H1 (cell line): ENCODE measurements at regions not wholly inside any gene's neighbourhood (a gene's known extent, or its start where the extent isn't known, plus 50 kb on each side); places are given as distances from the start of the nearest gene placed in this dataset.

Experiments used
- BCL11A ChIP-seq, 2 experiments: IDR thresholded peaks; one replicate each; pipeline ENCODE4 v1.6.1; 2011; ENCODE audit warnings: low read depth in 2 of 2, low read length in 2 of 2, mild to moderate bottlenecking in 2 of 2
- EZH2 ChIP-seq: fragments of 200-600 bp; sonication (generic); IDR thresholded peaks from 2 replicates; pipeline ENCODE4 v1.7.1; 2012; ENCODE audit warnings: low read depth, mild to moderate bottlenecking, moderate library complexity, low read length, inconsistent platforms; ENCODE audit not compliant: severe bottlenecking
- POU5F1 ChIP-seq: IDR thresholded peaks from 2 replicates; pipeline ENCODE4 v1.6.1; 2011; ENCODE audit warnings: low read depth, mild to moderate bottlenecking, low read length, moderate library complexity
- RNF2 ChIP-seq: fragments of 200-900, 300-1000 bp; sonication (generic); IDR thresholded peaks from 2 replicates; pipeline ENCODE4 v1.7.1; 2016; ENCODE audit warnings: borderline replicate concordance, low read depth, mild to moderate bottlenecking, antibody characterized with exemption, low read length; ENCODE audit not compliant: poor library complexity, severe bottlenecking; ENCODE audit errors: missing control alignments
- SP1 ChIP-seq: IDR thresholded peaks from 2 replicates; pipeline ENCODE4 v1.6.1; 2011; ENCODE audit warnings: low read depth, low read length
- TF ChIP-seq, protein P1 (sequence below): fragments of 300-600 bp; sonication (generic); IDR thresholded peaks from 2 replicates; pipeline ENCODE4 v1.7.1; 2012; ENCODE audit warnings: low read length, moderate library complexity, mild to moderate bottlenecking, inconsistent platforms; ENCODE audit not compliant: insufficient replicate concordance
- TF ChIP-seq, protein P2 (sequence below): IDR thresholded peaks from 2 replicates; pipeline ENCODE4 v1.6.1; 2012; ENCODE audit warnings: inconsistent platforms

DNA sequence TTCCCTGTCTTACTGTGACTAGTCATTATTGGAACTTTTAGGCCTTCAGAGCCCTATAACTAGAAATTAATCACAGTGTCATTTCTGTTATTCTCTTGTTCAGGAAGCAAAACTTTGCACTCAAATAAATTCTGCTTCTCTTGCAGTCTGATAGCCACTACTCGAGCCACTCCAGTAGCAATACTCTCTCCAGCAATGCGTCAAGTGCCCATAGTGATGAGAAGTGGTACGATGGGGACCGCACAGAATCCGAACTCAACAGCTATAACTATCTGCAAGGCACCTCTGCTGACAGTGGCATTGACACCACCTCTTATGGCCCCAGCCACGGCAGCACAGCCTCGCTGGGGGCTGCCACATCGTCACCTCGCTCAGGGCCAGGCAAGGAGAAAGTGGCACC lies 223.2 kb upstream of the RGS6 start (continued):
- TF ChIP-seq, protein P1, sequence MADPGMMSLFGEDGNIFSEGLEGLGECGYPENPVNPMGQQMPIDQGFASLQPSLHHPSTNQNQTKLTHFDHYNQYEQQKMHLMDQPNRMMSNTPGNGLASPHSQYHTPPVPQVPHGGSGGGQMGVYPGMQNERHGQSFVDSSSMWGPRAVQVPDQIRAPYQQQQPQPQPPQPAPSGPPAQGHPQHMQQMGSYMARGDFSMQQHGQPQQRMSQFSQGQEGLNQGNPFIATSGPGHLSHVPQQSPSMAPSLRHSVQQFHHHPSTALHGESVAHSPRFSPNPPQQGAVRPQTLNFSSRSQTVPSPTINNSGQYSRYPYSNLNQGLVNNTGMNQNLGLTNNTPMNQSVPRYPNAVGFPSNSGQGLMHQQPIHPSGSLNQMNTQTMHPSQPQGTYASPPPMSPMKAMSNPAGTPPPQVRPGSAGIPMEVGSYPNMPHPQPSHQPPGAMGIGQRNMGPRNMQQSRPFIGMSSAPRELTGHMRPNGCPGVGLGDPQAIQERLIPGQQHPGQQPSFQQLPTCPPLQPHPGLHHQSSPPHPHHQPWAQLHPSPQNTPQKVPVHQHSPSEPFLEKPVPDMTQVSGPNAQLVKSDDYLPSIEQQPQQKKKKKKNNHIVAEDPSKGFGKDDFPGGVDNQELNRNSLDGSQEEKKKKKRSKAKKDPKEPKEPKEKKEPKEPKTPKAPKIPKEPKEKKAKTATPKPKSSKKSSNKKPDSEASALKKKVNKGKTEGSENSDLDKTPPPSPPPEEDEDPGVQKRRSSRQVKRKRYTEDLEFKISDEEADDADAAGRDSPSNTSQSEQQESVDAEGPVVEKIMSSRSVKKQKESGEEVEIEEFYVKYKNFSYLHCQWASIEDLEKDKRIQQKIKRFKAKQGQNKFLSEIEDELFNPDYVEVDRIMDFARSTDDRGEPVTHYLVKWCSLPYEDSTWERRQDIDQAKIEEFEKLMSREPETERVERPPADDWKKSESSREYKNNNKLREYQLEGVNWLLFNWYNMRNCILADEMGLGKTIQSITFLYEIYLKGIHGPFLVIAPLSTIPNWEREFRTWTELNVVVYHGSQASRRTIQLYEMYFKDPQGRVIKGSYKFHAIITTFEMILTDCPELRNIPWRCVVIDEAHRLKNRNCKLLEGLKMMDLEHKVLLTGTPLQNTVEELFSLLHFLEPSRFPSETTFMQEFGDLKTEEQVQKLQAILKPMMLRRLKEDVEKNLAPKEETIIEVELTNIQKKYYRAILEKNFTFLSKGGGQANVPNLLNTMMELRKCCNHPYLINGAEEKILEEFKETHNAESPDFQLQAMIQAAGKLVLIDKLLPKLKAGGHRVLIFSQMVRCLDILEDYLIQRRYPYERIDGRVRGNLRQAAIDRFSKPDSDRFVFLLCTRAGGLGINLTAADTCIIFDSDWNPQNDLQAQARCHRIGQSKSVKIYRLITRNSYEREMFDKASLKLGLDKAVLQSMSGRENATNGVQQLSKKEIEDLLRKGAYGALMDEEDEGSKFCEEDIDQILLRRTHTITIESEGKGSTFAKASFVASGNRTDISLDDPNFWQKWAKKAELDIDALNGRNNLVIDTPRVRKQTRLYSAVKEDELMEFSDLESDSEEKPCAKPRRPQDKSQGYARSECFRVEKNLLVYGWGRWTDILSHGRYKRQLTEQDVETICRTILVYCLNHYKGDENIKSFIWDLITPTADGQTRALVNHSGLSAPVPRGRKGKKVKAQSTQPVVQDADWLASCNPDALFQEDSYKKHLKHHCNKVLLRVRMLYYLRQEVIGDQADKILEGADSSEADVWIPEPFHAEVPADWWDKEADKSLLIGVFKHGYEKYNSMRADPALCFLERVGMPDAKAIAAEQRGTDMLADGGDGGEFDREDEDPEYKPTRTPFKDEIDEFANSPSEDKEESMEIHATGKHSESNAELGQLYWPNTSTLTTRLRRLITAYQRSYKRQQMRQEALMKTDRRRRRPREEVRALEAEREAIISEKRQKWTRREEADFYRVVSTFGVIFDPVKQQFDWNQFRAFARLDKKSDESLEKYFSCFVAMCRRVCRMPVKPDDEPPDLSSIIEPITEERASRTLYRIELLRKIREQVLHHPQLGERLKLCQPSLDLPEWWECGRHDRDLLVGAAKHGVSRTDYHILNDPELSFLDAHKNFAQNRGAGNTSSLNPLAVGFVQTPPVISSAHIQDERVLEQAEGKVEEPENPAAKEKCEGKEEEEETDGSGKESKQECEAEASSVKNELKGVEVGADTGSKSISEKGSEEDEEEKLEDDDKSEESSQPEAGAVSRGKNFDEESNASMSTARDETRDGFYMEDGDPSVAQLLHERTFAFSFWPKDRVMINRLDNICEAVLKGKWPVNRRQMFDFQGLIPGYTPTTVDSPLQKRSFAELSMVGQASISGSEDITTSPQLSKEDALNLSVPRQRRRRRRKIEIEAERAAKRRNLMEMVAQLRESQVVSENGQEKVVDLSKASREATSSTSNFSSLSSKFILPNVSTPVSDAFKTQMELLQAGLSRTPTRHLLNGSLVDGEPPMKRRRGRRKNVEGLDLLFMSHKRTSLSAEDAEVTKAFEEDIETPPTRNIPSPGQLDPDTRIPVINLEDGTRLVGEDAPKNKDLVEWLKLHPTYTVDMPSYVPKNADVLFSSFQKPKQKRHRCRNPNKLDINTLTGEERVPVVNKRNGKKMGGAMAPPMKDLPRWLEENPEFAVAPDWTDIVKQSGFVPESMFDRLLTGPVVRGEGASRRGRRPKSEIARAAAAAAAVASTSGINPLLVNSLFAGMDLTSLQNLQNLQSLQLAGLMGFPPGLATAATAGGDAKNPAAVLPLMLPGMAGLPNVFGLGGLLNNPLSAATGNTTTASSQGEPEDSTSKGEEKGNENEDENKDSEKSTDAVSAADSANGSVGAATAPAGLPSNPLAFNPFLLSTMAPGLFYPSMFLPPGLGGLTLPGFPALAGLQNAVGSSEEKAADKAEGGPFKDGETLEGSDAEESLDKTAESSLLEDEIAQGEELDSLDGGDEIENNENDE, result no peak
- TF ChIP-seq BCL11A (IDR thresholded peaks at IDR 0.05; ENCODE audit: low read depth in 2 of 2, low read length in 2 of 2), result no peak
- TF ChIP-seq POU5F1, result no peak
- TF ChIP-seq SP1, result no peak
- TF ChIP-seq RNF2, result no peak
- TF ChIP-seq, protein P2, sequence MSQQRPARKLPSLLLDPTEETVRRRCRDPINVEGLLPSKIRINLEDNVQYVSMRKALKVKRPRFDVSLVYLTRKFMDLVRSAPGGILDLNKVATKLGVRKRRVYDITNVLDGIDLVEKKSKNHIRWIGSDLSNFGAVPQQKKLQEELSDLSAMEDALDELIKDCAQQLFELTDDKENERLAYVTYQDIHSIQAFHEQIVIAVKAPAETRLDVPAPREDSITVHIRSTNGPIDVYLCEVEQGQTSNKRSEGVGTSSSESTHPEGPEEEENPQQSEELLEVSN, result no peak
- no peak for TF ChIP-seq EZH2
- TF ChIP-seq, all 59 proteins: peak for 0
